RWPE1 (cell line): ENCODE measurements at regions not wholly inside any gene's neighbourhood (a gene's known extent, or its start where the extent isn't known, plus 50 kb on each side); places are given as distances from the start of the nearest gene placed in this dataset.

Source experiments
- CTCF ChIA-PET: fragments of 350-600 bp; sonication (Branson Sonifier 250); formaldehyde crosslinking; extraction: SDS; loops from one replicate; lab custom pipeline; 2021; lab: Yijun Ruan, JAX
- POLR2A ChIA-PET: fragments of 400-600 bp; formaldehyde crosslinking; extraction: SDS; loops from one replicate; lab custom pipeline; 2020; ENCODE audit warnings: antibody characterized with exemption; ENCODE audit not compliant: low non-redundant PET; lab: Yijun Ruan, JAX
- DNase-seq: peaks from one replicate; pipeline ENCODE4 v3.0.0; 2012; ENCODE audit warnings: low spot score
- H3K27ac ChIP-seq: fragments of 450-650 bp; 2 replicates; pipeline ENCODE4 v1.5.1; 2017
- CTCF ChIP-seq: fragments of 450-650 bp; conservative IDR thresholded peaks from 2 replicates; pipeline ENCODE4 v1.5.1; 2017; ENCODE audit warnings: low read depth, mild to moderate bottlenecking

GRCh38 chr6:71031912-71032311 lies 75.1 kb upstream of the B3GAT2 start:
- no peak for TF ChIP-seq CTCF
- DNase-seq: no peak
- CTCF ChIA-PET: no interaction called here
- H3K27ac ChIP-seq: no peak overlapping the region
- POLR2A ChIA-PET: no interaction called here

GRCh38 chr6:71033171-71033570 lies 76.3 kb upstream of the B3GAT2 start:
- no peak overlapping the region for H3K27ac ChIP-seq
- CTCF ChIA-PET: no interaction called here
- TF ChIP-seq CTCF: no peak
- no peak for DNase-seq
- POLR2A ChIA-PET: no interaction called here

- H3K27ac ChIP-seq: no peak overlapping the region
- no peak for DNase-seq
- ChIA-PET POLR2A (no interaction called here), CTCF (no interaction called here)
- TF ChIP-seq CTCF: no peak
Measured at GRCh38 chr6:71033890-71034289, 77.0 kb upstream of the B3GAT2 start.

- CTCF ChIA-PET: interaction anchor here (0.5 kb wide), 1 partner anchor 227 kb away, joined by 4 read pairs; no protein-coding TSS in a partner anchor
- TF ChIP-seq CTCF: no peak
- H3K27ac ChIP-seq: no peak overlapping the region
- DNase-seq: no peak
- POLR2A ChIA-PET: no interaction called here
Measured at GRCh38 chr6:71034563-71035345, 77.9 kb upstream of the B3GAT2 start.

GRCh38 chr6:71035871-71036270 lies 79.0 kb upstream of the B3GAT2 start:
- no peak overlapping the region for H3K27ac ChIP-seq
- ChIA-PET CTCF (no interaction called here), POLR2A (no interaction called here)
- TF ChIP-seq CTCF: no peak
- DNase-seq: no peak

GRCh38 chr6:71038711-71039344 lies 82.0 kb upstream of the B3GAT2 start:
- no peak for DNase-seq
- ChIA-PET CTCF (no interaction called here), POLR2A (no interaction called here)
- TF ChIP-seq CTCF: no peak
- no peak overlapping the region for H3K27ac ChIP-seq
